ENCODE measurements at regions not wholly inside any gene's neighbourhood (a gene's known extent, or its start where the extent isn't known, plus 50 kb on each side); places are given as distances from the start of the nearest gene placed in this dataset.

GRCh38 chr13:105231579-105231978, 1303.9 kb downstream of the EFNB2 start:
- TF ChIP-seq FOXM1 (IDR thresholded peaks at IDR 0.05; ENCODE audit: borderline replicate concordance, low read depth), result no peak
- no peak for TF ChIP-seq NFIC (IDR thresholded peaks at IDR 0.05)
- no peak for TF ChIP-seq TCF12 (IDR thresholded peaks at IDR 0.05; ENCODE audit: low read depth)
- no peak for TF ChIP-seq TAF1 (IDR thresholded peaks at IDR 0.05; ENCODE audit: low read depth)
- TF ChIP-seq EP300 (IDR thresholded peaks at IDR 0.05; ENCODE audit: borderline replicate concordance), result no peak
- TF ChIP-seq RAD21 (IDR thresholded peaks at IDR 0.05; ENCODE audit: low read depth), result no peak
- no peak for TF ChIP-seq YY1 (IDR thresholded peaks at IDR 0.05; ENCODE audit: low read depth)
- no peak for TF ChIP-seq EGR1 (IDR thresholded peaks at IDR 0.05)
- TF ChIP-seq CEBPB (IDR thresholded peaks at IDR 0.05), result no peak
- TF ChIP-seq CREB1 (IDR thresholded peaks at IDR 0.05; ENCODE audit: low read depth), result no peak
- no peak for TF ChIP-seq ZBTB7A (IDR thresholded peaks at IDR 0.05; ENCODE audit: low read depth)
- TF ChIP-seq TEAD4 (IDR thresholded peaks at IDR 0.05), result no peak
- no peak for TF ChIP-seq REST (IDR thresholded peaks at IDR 0.05; ENCODE audit: low read depth)
- TF ChIP-seq USF1 (IDR thresholded peaks at IDR 0.05), result no peak

GRCh38 chr13:105220881-105221280, 1314.6 kb downstream of the EFNB2 start:
- TF ChIP-seq TCF12 (IDR thresholded peaks at IDR 0.05; ENCODE audit: low read depth) (no peak), NFIC (IDR thresholded peaks at IDR 0.05) (no peak), YY1 (IDR thresholded peaks at IDR 0.05; ENCODE audit: low read depth) (no peak), USF1 (IDR thresholded peaks at IDR 0.05) (no peak), CREB1 (IDR thresholded peaks at IDR 0.05; ENCODE audit: low read depth) (no peak)

GRCh38 chr13:105220063-105220462, 1315.4 kb downstream of the EFNB2 start:
- TF ChIP-seq REST (IDR thresholded peaks at IDR 0.05; ENCODE audit: low read depth) (no peak), TAF1 (IDR thresholded peaks at IDR 0.05; ENCODE audit: low read depth) (no peak), EP300 (IDR thresholded peaks at IDR 0.05; ENCODE audit: borderline replicate concordance) (no peak), NFIC (IDR thresholded peaks at IDR 0.05) (no peak), FOXM1 (IDR thresholded peaks at IDR 0.05; ENCODE audit: borderline replicate concordance, low read depth) (no peak), ZBTB7A (IDR thresholded peaks at IDR 0.05; ENCODE audit: low read depth) (no peak), CEBPB (IDR thresholded peaks at IDR 0.05) (no peak), TEAD4 (IDR thresholded peaks at IDR 0.05) (no peak), YY1 (IDR thresholded peaks at IDR 0.05; ENCODE audit: low read depth) (no peak), MAX (IDR thresholded peaks at IDR 0.05) (no peak), EGR1 (IDR thresholded peaks at IDR 0.05) (no peak), TCF12 (IDR thresholded peaks at IDR 0.05; ENCODE audit: low read depth) (no peak), RAD21 (IDR thresholded peaks at IDR 0.05; ENCODE audit: low read depth) (no peak), CREB1 (IDR thresholded peaks at IDR 0.05; ENCODE audit: low read depth) (no peak), USF1 (IDR thresholded peaks at IDR 0.05) (no peak)

GRCh38 chr13:105219651-105220050, 1315.8 kb downstream of the EFNB2 start:
- no peak for TF ChIP-seq USF1 (IDR thresholded peaks at IDR 0.05)
- TF ChIP-seq EGR1 (IDR thresholded peaks at IDR 0.05), result no peak
- no peak for TF ChIP-seq CEBPB (IDR thresholded peaks at IDR 0.05)
- TF ChIP-seq TAF1 (IDR thresholded peaks at IDR 0.05; ENCODE audit: low read depth), result no peak
- TF ChIP-seq NFIC (IDR thresholded peaks at IDR 0.05), result no peak
- TF ChIP-seq ZBTB7A (IDR thresholded peaks at IDR 0.05; ENCODE audit: low read depth), result no peak
- TF ChIP-seq REST (IDR thresholded peaks at IDR 0.05; ENCODE audit: low read depth), result no peak
